ENCODE measurements at regions not wholly inside any gene's neighbourhood (a gene's known extent, or its start where the extent isn't known, plus 50 kb on each side); places are given as distances from the start of the nearest gene placed in this dataset.

- Histone ChIP-seq H3K4me3 (ENCODE audit: low read depth in 1 of 2, low read length in 1 of 2) (no peak overlapping the region), H3K27ac (peak overlapping the region; percentile 46), H3K36me3 (no peaks in the 10 kb centered on the region), H3K4me1 (ENCODE audit: control insufficient read depth in 1 of 2, insufficient read depth in 1 of 2, low read depth in 1 of 2, low read length in 1 of 2) (peaks cover 14 to 22% of the 10 kb centered on the region in 2 experiments), H3K9me3 (no peaks in the 10 kb centered on the region), H3K27me3 (no peaks in the 10 kb centered on the region)
- TF ChIP-seq, protein P1, sequence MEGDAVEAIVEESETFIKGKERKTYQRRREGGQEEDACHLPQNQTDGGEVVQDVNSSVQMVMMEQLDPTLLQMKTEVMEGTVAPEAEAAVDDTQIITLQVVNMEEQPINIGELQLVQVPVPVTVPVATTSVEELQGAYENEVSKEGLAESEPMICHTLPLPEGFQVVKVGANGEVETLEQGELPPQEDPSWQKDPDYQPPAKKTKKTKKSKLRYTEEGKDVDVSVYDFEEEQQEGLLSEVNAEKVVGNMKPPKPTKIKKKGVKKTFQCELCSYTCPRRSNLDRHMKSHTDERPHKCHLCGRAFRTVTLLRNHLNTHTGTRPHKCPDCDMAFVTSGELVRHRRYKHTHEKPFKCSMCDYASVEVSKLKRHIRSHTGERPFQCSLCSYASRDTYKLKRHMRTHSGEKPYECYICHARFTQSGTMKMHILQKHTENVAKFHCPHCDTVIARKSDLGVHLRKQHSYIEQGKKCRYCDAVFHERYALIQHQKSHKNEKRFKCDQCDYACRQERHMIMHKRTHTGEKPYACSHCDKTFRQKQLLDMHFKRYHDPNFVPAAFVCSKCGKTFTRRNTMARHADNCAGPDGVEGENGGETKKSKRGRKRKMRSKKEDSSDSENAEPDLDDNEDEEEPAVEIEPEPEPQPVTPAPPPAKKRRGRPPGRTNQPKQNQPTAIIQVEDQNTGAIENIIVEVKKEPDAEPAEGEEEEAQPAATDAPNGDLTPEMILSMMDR (IDR thresholded peaks at IDR 0.05), result no peak
These were observed 212.0 kb upstream of the SGK1 start for GRCh38 chr6:134529921-134530320.

DNA sequence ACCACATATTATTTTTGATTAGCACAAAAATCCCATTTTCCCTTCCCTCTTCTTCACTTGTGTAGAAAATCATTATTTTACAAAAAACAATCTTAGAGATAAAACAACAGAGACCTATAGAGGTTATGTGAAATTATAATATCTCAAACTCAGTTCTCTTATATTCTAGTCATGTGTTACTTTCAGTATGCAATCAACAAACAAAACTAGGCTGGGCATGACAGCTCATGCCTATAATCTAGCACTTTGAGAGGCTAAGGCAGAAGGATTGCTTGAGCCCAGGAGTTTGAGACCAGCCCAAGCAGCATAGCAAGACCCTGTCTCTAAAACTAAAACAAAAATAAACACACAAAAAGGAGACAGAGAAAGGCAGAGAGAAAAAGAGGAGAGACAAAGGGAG, 211.4 kb upstream of the SGK1 start:
- Histone ChIP-seq H3K27ac (peak overlapping the region; percentile 46), H3K9me3 (no peaks in the 10 kb centered on the region), H3K36me3 (no peaks in the 10 kb centered on the region), H3K4me1 (ENCODE audit: control insufficient read depth in 1 of 2, insufficient read depth in 1 of 2, low read depth in 1 of 2, low read length in 1 of 2) (peaks cover 18 to 26% of the 10 kb centered on the region in 2 experiments), H3K27me3 (no peaks in the 10 kb centered on the region), H3K4me3 (ENCODE audit: low read depth in 1 of 2, low read length in 1 of 2) (no peak overlapping the region)
- TF ChIP-seq, protein P1 (IDR thresholded peaks at IDR 0.05), result no peak

DNA sequence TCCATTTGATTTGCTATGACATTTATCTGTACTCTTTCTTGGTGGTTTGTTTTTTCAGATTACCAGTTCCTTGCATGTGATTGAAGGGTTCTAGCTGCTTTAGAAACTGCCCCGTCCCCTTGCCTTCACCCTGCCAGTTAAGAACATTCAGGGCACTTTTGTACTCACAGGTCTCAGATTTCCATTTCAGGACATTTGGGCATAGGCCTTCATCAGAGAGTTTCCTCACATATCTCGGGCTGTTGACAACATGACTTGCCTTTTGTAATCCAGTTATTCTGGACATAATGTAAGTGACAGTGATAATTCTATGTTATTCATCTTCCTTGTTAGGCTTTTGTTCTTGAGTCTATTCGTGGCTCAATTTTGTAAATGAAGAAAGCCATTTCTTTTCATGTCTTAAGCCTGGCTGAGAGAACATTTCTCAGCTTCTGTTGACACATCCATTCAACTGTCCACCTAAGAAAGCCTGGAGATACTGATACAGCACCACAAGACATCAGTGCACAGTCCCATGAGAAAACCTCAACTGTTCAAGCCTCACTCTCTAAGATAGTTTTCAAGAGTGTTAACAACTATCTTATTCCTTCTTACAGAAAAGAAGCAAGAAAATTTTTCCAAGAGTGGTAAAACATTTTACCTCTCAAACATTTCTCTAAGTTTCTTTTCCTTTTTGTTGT, 209.3 kb upstream of the SGK1 start:
- Histone ChIP-seq H3K27ac (no peak overlapping the region), H3K4me1 (ENCODE audit: control insufficient read depth in 1 of 2, insufficient read depth in 1 of 2, low read depth in 1 of 2, low read length in 1 of 2) (peaks cover 28 to 34% of the 10 kb centered on the region in 2 experiments), H3K9me3 (no peaks in the 10 kb centered on the region), H3K27me3 (no peaks in the 10 kb centered on the region), H3K36me3 (no peaks in the 10 kb centered on the region), H3K4me3 (ENCODE audit: low read depth in 1 of 2, low read length in 1 of 2) (no peak overlapping the region)
- TF ChIP-seq, protein P1 (IDR thresholded peaks at IDR 0.05), result no peak

GRCh38 chr6:134525190-134525868, 207.4 kb upstream of the SGK1 start:
- TF ChIP-seq, protein P1 (IDR thresholded peaks at IDR 0.05), result no peak
- Histone ChIP-seq H3K36me3 (no peaks in the 10 kb centered on the region), H3K4me1 (ENCODE audit: control insufficient read depth in 1 of 2, insufficient read depth in 1 of 2, low read depth in 1 of 2, low read length in 1 of 2) (peaks cover 24 to 25% of the 10 kb centered on the region in 2 experiments), H3K27ac (no peak overlapping the region), H3K9me3 (no peaks in the 10 kb centered on the region), H3K27me3 (no peaks in the 10 kb centered on the region), H3K4me3 (ENCODE audit: low read depth in 1 of 2, low read length in 1 of 2) (no peak overlapping the region)

DNA sequence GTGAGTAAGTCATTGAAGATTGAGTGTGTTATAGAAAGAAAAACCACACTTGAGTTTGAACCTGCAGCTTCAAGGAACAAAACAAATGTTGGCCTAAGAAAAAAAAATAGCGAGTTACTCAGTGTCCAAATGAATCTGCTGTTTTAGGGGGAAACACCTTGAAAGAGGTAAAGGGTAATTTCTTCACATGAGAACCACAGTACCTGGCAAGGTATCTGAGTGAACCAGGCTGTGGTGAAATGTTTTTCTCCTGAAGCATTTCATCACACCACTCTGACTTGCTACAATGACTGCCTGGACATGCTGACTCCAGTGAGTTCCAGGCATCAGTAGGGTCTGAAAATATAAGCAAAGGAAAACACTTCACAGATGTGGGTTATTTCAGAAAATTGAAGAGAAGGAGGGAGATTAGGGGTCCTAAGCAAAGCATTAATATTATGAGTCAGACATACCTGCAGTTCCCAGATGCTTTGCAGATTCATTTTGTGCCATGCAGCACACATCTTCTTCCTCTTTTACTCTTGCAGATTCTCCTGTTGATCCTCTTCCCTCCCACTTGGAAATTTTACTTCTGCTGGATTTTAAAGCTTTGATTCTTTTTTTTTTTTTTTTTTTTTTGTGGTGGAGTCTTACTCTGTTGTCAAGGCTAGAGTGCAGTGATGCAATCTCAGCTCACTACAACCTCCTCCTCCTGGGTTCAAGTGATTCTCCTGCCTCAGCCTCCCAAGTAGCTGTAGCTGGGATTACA, 206.2 kb upstream of the SGK1 start:
- Histone ChIP-seq H3K9me3 (no peaks in the 10 kb centered on the region), H3K36me3 (no peaks in the 10 kb centered on the region), H3K4me3 (ENCODE audit: low read depth in 1 of 2, low read length in 1 of 2) (no peak overlapping the region), H3K27ac (peak overlapping the region; percentile 71), H3K27me3 (no peaks in the 10 kb centered on the region), H3K4me1 (ENCODE audit: control insufficient read depth in 1 of 2, insufficient read depth in 1 of 2, low read depth in 1 of 2, low read length in 1 of 2) (peaks cover 21 to 30% of the 10 kb centered on the region in 2 experiments)
- TF ChIP-seq, protein P1 (IDR thresholded peaks at IDR 0.05), result no peak
